ENCODE measurements at regions not wholly inside any gene's neighbourhood (a gene's known extent, or its start where the extent isn't known, plus 50 kb on each side); places are given as distances from the start of the nearest gene placed in this dataset.

GRCh38 chr3:22088204-22088603, 337.2 kb upstream of the ZNF385D start:
- Histone ChIP-seq H4K8ac (ENCODE audit: low read depth, low read length) (no peak overlapping the region), H3K9me3 (ENCODE audit: insufficient read depth, low read depth, low read length) (no peaks in the 10 kb centered on the region), H3K27me3 (ENCODE audit: insufficient read depth, low read length) (no peaks in the 10 kb centered on the region), H3K23ac (ENCODE audit: low read length) (no peak overlapping the region), H3K79me1 (ENCODE audit: low read length) (no peaks in the 10 kb centered on the region), H4K91ac (ENCODE audit: low read depth, low read length) (no peak overlapping the region), H2BK12ac (ENCODE audit: low read length) (no peak overlapping the region), H3K4ac (ENCODE audit: low read depth, low read length) (no peak overlapping the region), H3K14ac (ENCODE audit: low read length) (no peak overlapping the region), H2AFZ (ENCODE audit: insufficient read depth, low read length, poor library complexity) (no peak overlapping the region), H3K9ac (ENCODE audit: low read length) (no peak overlapping the region), H3K36me3 (ENCODE audit: control insufficient read depth in 1 of 2, insufficient read depth in 2 of 2, low read length in 2 of 2) (no peaks in the 10 kb centered on the region), H4K12ac (ENCODE audit: low read depth, low read length) (no peak overlapping the region), H3K4me3 (ENCODE audit: low read depth, low read length) (no peak overlapping the region), H2BK5ac (ENCODE audit: low read depth, low read length, poor library complexity) (no peak overlapping the region), H3K79me2 (ENCODE audit: control insufficient read depth, insufficient read depth, low read length, poor library complexity) (no peaks in the 10 kb centered on the region), H3K18ac (ENCODE audit: low read length) (no peak overlapping the region), H2BK120ac (ENCODE audit: insufficient read depth, low read length, poor library complexity) (no peak overlapping the region), H2AK5ac (ENCODE audit: low read length) (no peak overlapping the region), H3K27ac (ENCODE audit: low read depth, low read length) (no peak overlapping the region), H3K4me1 (ENCODE audit: control insufficient read depth in 1 of 2, insufficient read depth in 2 of 2, low read length in 2 of 2) (no peaks in the 10 kb centered on the region), H3K4me2 (ENCODE audit: low read length) (no peak overlapping the region)
- WGBS (ENCODE audit: extremely low coverage, insufficient coverage, insufficient read length) = no CpG with 5 or more reads among the region's 3 CpGs
- DNase-seq = no peak

DNA sequence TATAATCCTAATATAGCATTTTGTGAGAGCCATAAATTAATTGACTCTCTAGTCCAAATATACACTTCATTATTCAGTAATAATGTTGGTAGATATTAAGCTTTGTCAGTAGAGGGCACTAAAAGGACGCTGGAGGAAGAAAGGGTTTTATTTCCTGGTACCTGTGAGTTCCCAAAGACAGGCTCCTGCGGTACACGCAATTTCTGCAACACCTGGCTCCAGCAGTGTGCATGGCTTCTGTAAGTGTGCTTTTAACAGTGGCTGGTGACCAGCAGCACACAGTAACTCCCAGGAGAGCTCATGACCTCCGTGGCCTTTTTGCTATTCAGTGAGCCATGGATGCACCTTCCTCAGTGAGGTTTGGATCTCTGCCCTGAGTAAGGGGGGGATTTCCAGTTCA, 338.3 kb upstream of the ZNF385D start:
- Histone ChIP-seq H4K8ac (ENCODE audit: low read depth, low read length) (no peak overlapping the region), H3K79me1 (ENCODE audit: low read length) (no peaks in the 10 kb centered on the region), H2BK120ac (ENCODE audit: insufficient read depth, low read length, poor library complexity) (no peak overlapping the region), H3K4me3 (ENCODE audit: low read depth, low read length) (no peak overlapping the region), H3K36me3 (ENCODE audit: control insufficient read depth in 1 of 2, insufficient read depth in 2 of 2, low read length in 2 of 2) (no peaks in the 10 kb centered on the region), H3K27ac (ENCODE audit: low read depth, low read length) (no peak overlapping the region), H3K14ac (ENCODE audit: low read length) (no peak overlapping the region), H2BK12ac (ENCODE audit: low read length) (no peak overlapping the region), H4K12ac (ENCODE audit: low read depth, low read length) (no peak overlapping the region), H3K23ac (ENCODE audit: low read length) (no peak overlapping the region), H3K4me1 (ENCODE audit: control insufficient read depth in 1 of 2, insufficient read depth in 2 of 2, low read length in 2 of 2) (no peaks in the 10 kb centered on the region), H3K9me3 (ENCODE audit: insufficient read depth, low read depth, low read length) (no peaks in the 10 kb centered on the region), H3K4ac (ENCODE audit: low read depth, low read length) (no peak overlapping the region), H3K27me3 (ENCODE audit: insufficient read depth, low read length) (no peaks in the 10 kb centered on the region), H3K18ac (ENCODE audit: low read length) (no peak overlapping the region), H2AK5ac (ENCODE audit: low read length) (no peak overlapping the region), H2AFZ (ENCODE audit: insufficient read depth, low read length, poor library complexity) (no peak overlapping the region), H3K4me2 (ENCODE audit: low read length) (no peak overlapping the region), H4K91ac (ENCODE audit: low read depth, low read length) (no peak overlapping the region), H3K9ac (ENCODE audit: low read length) (no peak overlapping the region), H3K79me2 (ENCODE audit: control insufficient read depth, insufficient read depth, low read length, poor library complexity) (no peaks in the 10 kb centered on the region), H2BK5ac (ENCODE audit: low read depth, low read length, poor library complexity) (no peak overlapping the region)
- peak in 1 of 2 donors; percentile 44 for DNase-seq
- WGBS (ENCODE audit: extremely low coverage, insufficient coverage, insufficient read length) = no CpG with 5 or more reads among the region's 4 CpGs

DNA sequence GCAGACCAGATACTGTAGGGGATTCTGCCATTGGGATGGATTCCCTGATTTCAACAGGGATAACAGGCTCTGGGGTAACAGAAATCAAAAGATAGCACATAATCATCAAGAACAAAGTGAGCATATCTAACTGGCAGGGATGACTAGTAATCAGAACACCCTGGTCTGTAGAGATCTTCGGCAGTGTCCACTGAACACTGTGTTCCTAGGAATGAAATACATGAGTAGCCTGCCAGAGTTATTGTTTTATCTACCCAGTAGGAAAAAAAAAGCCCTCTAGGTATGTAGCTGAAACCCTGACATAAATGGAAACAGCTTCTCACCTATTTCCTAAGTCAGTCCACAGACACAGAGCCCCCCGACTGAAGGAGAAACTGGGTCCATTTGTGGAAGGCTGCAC, 340.3 kb upstream of the ZNF385D start:
- Histone ChIP-seq H3K36me3 (ENCODE audit: control insufficient read depth in 1 of 2, insufficient read depth in 2 of 2, low read length in 2 of 2) (no peaks in the 10 kb centered on the region), H2AK5ac (ENCODE audit: low read length) (no peak overlapping the region), H2BK12ac (ENCODE audit: low read length) (no peak overlapping the region), H4K8ac (ENCODE audit: low read depth, low read length) (no peak overlapping the region), H3K9me3 (ENCODE audit: insufficient read depth, low read depth, low read length) (no peaks in the 10 kb centered on the region), H3K4me2 (ENCODE audit: low read length) (no peak overlapping the region), H3K27ac (ENCODE audit: low read depth, low read length) (no peak overlapping the region), H3K4ac (ENCODE audit: low read depth, low read length) (no peak overlapping the region), H3K79me2 (ENCODE audit: control insufficient read depth, insufficient read depth, low read length, poor library complexity) (no peaks in the 10 kb centered on the region), H3K23ac (ENCODE audit: low read length) (no peak overlapping the region), H3K4me3 (ENCODE audit: low read depth, low read length) (no peak overlapping the region), H3K9ac (ENCODE audit: low read length) (no peak overlapping the region), H2BK120ac (ENCODE audit: insufficient read depth, low read length, poor library complexity) (no peak overlapping the region), H4K12ac (ENCODE audit: low read depth, low read length) (no peak overlapping the region), H3K79me1 (ENCODE audit: low read length) (no peaks in the 10 kb centered on the region), H3K18ac (ENCODE audit: low read length) (no peak overlapping the region), H3K14ac (ENCODE audit: low read length) (no peak overlapping the region), H3K27me3 (ENCODE audit: insufficient read depth, low read length) (no peaks in the 10 kb centered on the region), H2BK5ac (ENCODE audit: low read depth, low read length, poor library complexity) (no peak overlapping the region), H2AFZ (ENCODE audit: insufficient read depth, low read length, poor library complexity) (no peak overlapping the region), H3K4me1 (ENCODE audit: control insufficient read depth in 1 of 2, insufficient read depth in 2 of 2, low read length in 2 of 2) (no peaks in the 10 kb centered on the region), H4K91ac (ENCODE audit: low read depth, low read length) (no peak overlapping the region)
- whole genome bisulfite sequencing (ENCODE audit: extremely low coverage, insufficient coverage, insufficient read length) = no CpG with 5 or more reads among the region's 2 CpGs
- no peak for DNase-seq

GRCh38 chr3:22098021-22098420, 347.0 kb upstream of the ZNF385D start:
- Histone ChIP-seq H3K4me2 (ENCODE audit: low read length) (no peak overlapping the region), H4K8ac (ENCODE audit: low read depth, low read length) (no peak overlapping the region), H2BK120ac (ENCODE audit: insufficient read depth, low read length, poor library complexity) (no peak overlapping the region), H3K79me2 (ENCODE audit: control insufficient read depth, insufficient read depth, low read length, poor library complexity) (no peaks in the 10 kb centered on the region), H3K4me3 (ENCODE audit: low read depth, low read length) (no peak overlapping the region), H3K9me3 (ENCODE audit: insufficient read depth, low read depth, low read length) (no peaks in the 10 kb centered on the region), H4K12ac (ENCODE audit: low read depth, low read length) (no peak overlapping the region), H3K79me1 (ENCODE audit: low read length) (no peaks in the 10 kb centered on the region), H3K36me3 (ENCODE audit: control insufficient read depth in 1 of 2, insufficient read depth in 2 of 2, low read length in 2 of 2) (no peaks in the 10 kb centered on the region), H4K91ac (ENCODE audit: low read depth, low read length) (no peak overlapping the region), H3K27ac (ENCODE audit: low read depth, low read length) (no peak overlapping the region), H3K14ac (ENCODE audit: low read length) (no peak overlapping the region), H2AFZ (ENCODE audit: insufficient read depth, low read length, poor library complexity) (no peak overlapping the region), H3K27me3 (ENCODE audit: insufficient read depth, low read length) (no peaks in the 10 kb centered on the region), H2BK5ac (ENCODE audit: low read depth, low read length, poor library complexity) (no peak overlapping the region), H3K23ac (ENCODE audit: low read length) (no peak overlapping the region), H2AK5ac (ENCODE audit: low read length) (no peak overlapping the region), H3K18ac (ENCODE audit: low read length) (no peak overlapping the region), H3K9ac (ENCODE audit: low read length) (no peak overlapping the region), H3K4me1 (ENCODE audit: control insufficient read depth in 1 of 2, insufficient read depth in 2 of 2, low read length in 2 of 2) (no peaks in the 10 kb centered on the region), H2BK12ac (ENCODE audit: low read length) (no peak overlapping the region), H3K4ac (ENCODE audit: low read depth, low read length) (no peak overlapping the region)
- no peak for DNase-seq
- WGBS (ENCODE audit: extremely low coverage, insufficient coverage, insufficient read length) = no CpG with 5 or more reads among the region's 2 CpGs
